ENCODE measurements at regions not wholly inside any gene's neighbourhood (a gene's known extent, or its start where the extent isn't known, plus 50 kb on each side); places are given as distances from the start of the nearest gene placed in this dataset.
"Not testable (repeated sequence)": the region's sequence is repeated elsewhere in the genome, so short reads cannot be mapped to it uniquely, and the experiment has no call there.

- no peak overlapping the region for H3K27ac Mint-ChIP-seq
- H3K4me3 Mint-ChIP-seq, result no peak overlapping the region
- H3K36me3 Mint-ChIP-seq, result no peaks in the 10 kb centered on the region
- H3K9me3 Mint-ChIP-seq, result no peaks in the 10 kb centered on the region
- no peak for DNase-seq
- no peaks in the 10 kb centered on the region for H3K27me3 Mint-ChIP-seq
- H3K4me1 Mint-ChIP-seq, result no peaks in the 10 kb centered on the region
Observed at GRCh38 chr7:50854247-50854646, 71.6 kb upstream of the GRB10 start.

- no peaks in the 10 kb centered on the region for H3K36me3 Mint-ChIP-seq
- H3K27me3 Mint-ChIP-seq, result no peaks in the 10 kb centered on the region
- no peak overlapping the region for H3K27ac Mint-ChIP-seq
- H3K9me3 Mint-ChIP-seq, result no peaks in the 10 kb centered on the region
- H3K4me3 Mint-ChIP-seq, result no peak overlapping the region
- H3K4me1 Mint-ChIP-seq, result no peaks in the 10 kb centered on the region
- no peak for DNase-seq
Observed at GRCh38 chr7:50853311-50853710, 70.6 kb upstream of the GRB10 start.

- no peaks in the 10 kb centered on the region for H3K4me1 Mint-ChIP-seq
- H3K4me3 Mint-ChIP-seq, result no peak overlapping the region
- H3K9me3 Mint-ChIP-seq, result no peaks in the 10 kb centered on the region
- no peak overlapping the region for H3K27ac Mint-ChIP-seq
- no peaks in the 10 kb centered on the region for H3K27me3 Mint-ChIP-seq
- DNase-seq, result no peak
- H3K36me3 Mint-ChIP-seq, result no peaks in the 10 kb centered on the region
Observed at GRCh38 chr7:50852901-50853300, 70.2 kb upstream of the GRB10 start.

- Mint-ChIP-seq H3K4me3 (no peak overlapping the region), H3K4me1 (no peaks in the 10 kb centered on the region), H3K9me3 (no peaks in the 10 kb centered on the region), H3K27ac (no peak overlapping the region), H3K27me3 (no peaks in the 10 kb centered on the region), H3K36me3 (no peaks in the 10 kb centered on the region)
- no peak for DNase-seq
Observed at GRCh38 chr7:50851891-50852290, 69.2 kb upstream of the GRB10 start.

- H3K4me3 Mint-ChIP-seq, result no peak overlapping the region
- no peak for DNase-seq
- H3K27ac Mint-ChIP-seq, result no peak overlapping the region
- H3K9me3 Mint-ChIP-seq, result no peaks in the 10 kb centered on the region
- no peaks in the 10 kb centered on the region for H3K36me3 Mint-ChIP-seq
- H3K4me1 Mint-ChIP-seq, result no peaks in the 10 kb centered on the region
- H3K27me3 Mint-ChIP-seq, result no peaks in the 10 kb centered on the region
Observed at GRCh38 chr7:50851451-50851850, 68.8 kb upstream of the GRB10 start.

- H3K27me3 Mint-ChIP-seq, result no peaks in the 10 kb centered on the region
- no peaks in the 10 kb centered on the region for H3K4me1 Mint-ChIP-seq
- no peaks in the 10 kb centered on the region for H3K36me3 Mint-ChIP-seq
- no peak overlapping the region for H3K27ac Mint-ChIP-seq
- H3K9me3 Mint-ChIP-seq, result peaks cover 8% of the 10 kb centered on the region
- no peak overlapping the region for H3K4me3 Mint-ChIP-seq
- DNase-seq, result no peak
Observed at GRCh38 chr7:50849991-50850390, 67.3 kb upstream of the GRB10 start.

- no peak for DNase-seq
- Mint-ChIP-seq H3K27ac (no peak overlapping the region), H3K36me3 (no peaks in the 10 kb centered on the region), H3K27me3 (no peaks in the 10 kb centered on the region), H3K4me3 (no peak overlapping the region), H3K9me3 (peaks cover 9% of the 10 kb centered on the region), H3K4me1 (no peaks in the 10 kb centered on the region)
Observed at GRCh38 chr7:50848203-50848602, 65.5 kb upstream of the GRB10 start.

GRCh38 chr7:50844861-50845260 is 62.2 kb upstream of the GRB10 start:
- H3K9me3 Mint-ChIP-seq, H3K4me3 Mint-ChIP-seq, DNase-seq, H3K27me3 Mint-ChIP-seq, H3K27ac Mint-ChIP-seq, H3K36me3 Mint-ChIP-seq, H3K4me1 Mint-ChIP-seq: not testable (repeated sequence)

GRCh38 chr7:50842041-50842440 is 59.3 kb upstream of the GRB10 start:
- no peaks in the 10 kb centered on the region for H3K4me1 Mint-ChIP-seq
- DNase-seq, result no peak
- peaks cover 9% of the 10 kb centered on the region for H3K9me3 Mint-ChIP-seq
- H3K27me3 Mint-ChIP-seq, result peaks cover 16% of the 10 kb centered on the region
- no peak overlapping the region for H3K4me3 Mint-ChIP-seq
- H3K36me3 Mint-ChIP-seq, result no peaks in the 10 kb centered on the region
- H3K27ac Mint-ChIP-seq, result no peak overlapping the region

- H3K27me3 Mint-ChIP-seq, result peaks cover 28% of the 10 kb centered on the region
- H3K36me3 Mint-ChIP-seq, result no peaks in the 10 kb centered on the region
- no peaks in the 10 kb centered on the region for H3K4me1 Mint-ChIP-seq
- H3K4me3 Mint-ChIP-seq, result no peak overlapping the region
- no peak overlapping the region for H3K27ac Mint-ChIP-seq
- H3K9me3 Mint-ChIP-seq, result no peaks in the 10 kb centered on the region
- DNase-seq, result no peak
Observed at GRCh38 chr7:50838675-50839377, 56.1 kb upstream of the GRB10 start.

- H3K9me3 Mint-ChIP-seq, result no peaks in the 10 kb centered on the region
- peaks cover 36% of the 10 kb centered on the region for H3K27me3 Mint-ChIP-seq
- H3K27ac Mint-ChIP-seq, result no peak overlapping the region
- H3K4me1 Mint-ChIP-seq, result peaks cover 4% of the 10 kb centered on the region
- DNase-seq, result no peak
- no peaks in the 10 kb centered on the region for H3K36me3 Mint-ChIP-seq
- H3K4me3 Mint-ChIP-seq, result no peak overlapping the region
Observed at GRCh38 chr7:50837965-50838364, 55.3 kb upstream of the GRB10 start.

- no peaks in the 10 kb centered on the region for H3K36me3 Mint-ChIP-seq
- no peaks in the 10 kb centered on the region for H3K9me3 Mint-ChIP-seq
- H3K4me1 Mint-ChIP-seq, result peaks cover 11% of the 10 kb centered on the region
- no peak overlapping the region for H3K27ac Mint-ChIP-seq
- DNase-seq, result no peak
- peaks cover 38% of the 10 kb centered on the region for H3K27me3 Mint-ChIP-seq
- no peak overlapping the region for H3K4me3 Mint-ChIP-seq
Observed at GRCh38 chr7:50836646-50837045, 54.0 kb upstream of the GRB10 start.

- Mint-ChIP-seq H3K36me3 (no peaks in the 10 kb centered on the region), H3K4me3 (no peak overlapping the region), H3K9me3 (peaks cover 1% of the 10 kb centered on the region), H3K4me1 (peaks cover 11% of the 10 kb centered on the region), H3K27ac (no peak overlapping the region), H3K27me3 (peaks cover 37% of the 10 kb centered on the region)
- DNase-seq, result no peak
Observed at GRCh38 chr7:50835156-50835555, 52.5 kb upstream of the GRB10 start.

- Mint-ChIP-seq H3K36me3 (no peaks in the 10 kb centered on the region), H3K9me3 (peaks cover 1% of the 10 kb centered on the region), H3K27ac (no peak overlapping the region), H3K27me3 (peaks cover 41% of the 10 kb centered on the region), H3K4me3 (no peak overlapping the region), H3K4me1 (peaks cover 11% of the 10 kb centered on the region)
- DNase-seq, result no peak
Observed at GRCh38 chr7:50834679-50835078, 52.0 kb upstream of the GRB10 start.

- no peak overlapping the region for H3K27ac Mint-ChIP-seq
Observed at GRCh38 chr7:50834031-50834535, 51.4 kb upstream of the GRB10 start.

GRCh38 chr7:50832744-50833143 is 50.0 kb upstream of the GRB10 start:
- no peak overlapping the region for H3K4me3 Mint-ChIP-seq
- H3K27ac Mint-ChIP-seq, result no peak overlapping the region
- H3K9me3 Mint-ChIP-seq, result peaks cover 1% of the 10 kb centered on the region
- no peaks in the 10 kb centered on the region for H3K36me3 Mint-ChIP-seq
- H3K4me1 Mint-ChIP-seq, result peaks cover 11% of the 10 kb centered on the region
- DNase-seq, result peak; percentile 23
- H3K27me3 Mint-ChIP-seq, result peaks cover 36% of the 10 kb centered on the region

More at GRCh38 chr7:50834031-50834535, 51.4 kb upstream of the GRB10 start:
- Mint-ChIP-seq H3K4me1 (peaks cover 11% of the 10 kb centered on the region), H3K36me3 (no peaks in the 10 kb centered on the region), H3K9me3 (peaks cover 1% of the 10 kb centered on the region), H3K4me3 (no peak overlapping the region), H3K27me3 (peaks cover 41% of the 10 kb centered on the region)
- DNase-seq, result no peak

Data from activated naive CD8-positive, alpha-beta T cell treated with anti-CD3 and anti-CD28 coated beads for 36 hours (primary cell).